H1 (cell line): ENCODE measurements at regions not wholly inside any gene's neighbourhood (a gene's known extent, or its start where the extent isn't known, plus 50 kb on each side); places are given as distances from the start of the nearest gene placed in this dataset.

Experiments used
- CTCF ChIA-PET: fragments of 300-600 bp; sonication (Branson Sonifier 250); formaldehyde crosslinking; loops from one replicate; lab custom pipeline; 2021; ENCODE audit not compliant: partially characterized antibody; lab: Charles Lee
- POLR2A ChIA-PET: fragments of 300-600 bp; sonication (Branson Sonifier 250); formaldehyde crosslinking; loops from one replicate; lab custom pipeline; 2021; ENCODE audit warnings: inconsistent platforms; ENCODE audit not compliant: partially characterized antibody; lab: Charles Lee
- DNase-seq, 2 experiments: peaks; one replicate each; pipeline versions ENCODE4 v3.0.0 to v3.0.0-alpha.2; 2010 to 2022; ENCODE audit warnings: low spot score in 2 of 2, low read depth in 1 of 2, mixed read lengths in 1 of 2
- FAIRE-seq: peaks from 2 replicates; lab custom pipeline; 2011; peaks lifted over from hg19 to GRCh38; lab: Jason Lieb, UNC
- H2AFZ ChIP-seq: 2 replicates; pipeline ENCODE4 v1.8.1; 2012; ENCODE audit warnings: low read length, inconsistent platforms
- H2AK5ac ChIP-seq: 2 replicates; pipeline ENCODE4 v1.6.1; 2013; ENCODE audit warnings: low read depth, low read length
- H2BK120ac ChIP-seq: replicated peaks from 2 replicates; pipeline ENCODE3; 2013; ENCODE audit warnings: low read depth, low read length, inconsistent platforms
- H2BK12ac ChIP-seq: 2 replicates; pipeline ENCODE4 v1.6.1; 2013; ENCODE audit warnings: low read depth, low read length
- H2BK15ac ChIP-seq: 2 replicates; pipeline ENCODE4 v1.6.1; 2013; ENCODE audit warnings: low read length
- H2BK20ac ChIP-seq: 2 replicates; pipeline ENCODE4 v1.6.1; 2013; ENCODE audit warnings: low read length
- H2BK5ac ChIP-seq: 2 replicates; pipeline ENCODE4 v1.6.1; 2013; ENCODE audit warnings: low read depth, low read length
- H3K14ac ChIP-seq: 2 replicates; pipeline ENCODE4 v1.6.1; 2013; ENCODE audit warnings: inconsistent platforms; ENCODE audit not compliant: insufficient read length
- H3K18ac ChIP-seq: 2 replicates; pipeline ENCODE4 v1.6.1; 2013; ENCODE audit warnings: low read length; ENCODE audit errors: extremely low read depth
- H3K23ac ChIP-seq: 2 replicates; pipeline ENCODE4 v1.6.1; 2013; ENCODE audit warnings: inconsistent platforms; ENCODE audit not compliant: insufficient read length
- H3K23me2 ChIP-seq: 2 replicates; pipeline ENCODE4 v1.6.1; 2013; ENCODE audit warnings: low read depth, low read length
- H3K27ac ChIP-seq: 2 replicates; pipeline ENCODE4 v1.6.1; 2011; ENCODE audit warnings: low read depth, low read length, inconsistent platforms
- H3K27me3 ChIP-seq, 4 experiments: replicated peaks in 1 of 4; 1 replicate in 1 of 4; 2 replicates in 3 of 4; pipeline versions ENCODE4 v1.6.1 to v1.8.1; 2011 to 2013; ENCODE audit warnings: low read length in 3 of 4, mild to moderate bottlenecking in 3 of 4, inconsistent platforms in 2 of 4, mixed read lengths in 2 of 4, moderate library complexity in 1 of 4; ENCODE audit not compliant: control insufficient read depth in 3 of 4, insufficient read depth in 3 of 4; ENCODE audit errors: extremely low read depth in 1 of 4
- H3K36me3 ChIP-seq, 4 experiments: 2 replicates each; pipeline versions ENCODE4 v1.6.1 to v1.8.1; 2011 to 2013; ENCODE audit warnings: mild to moderate bottlenecking in 4 of 4, low read length in 3 of 4, moderate library complexity in 2 of 4, control low read depth in 1 of 4, inconsistent platforms in 1 of 4; ENCODE audit not compliant: insufficient read depth in 4 of 4, control insufficient read depth in 2 of 4
- H3K4ac ChIP-seq: replicated peaks from 2 replicates; pipeline ENCODE3; 2013; ENCODE audit warnings: low read length, low read depth, mixed read lengths, inconsistent platforms; ENCODE audit not compliant: insufficient read length
- H3K4me1 ChIP-seq, 4 experiments: replicated peaks in 1 of 4; 1 replicate in 1 of 4; 2 replicates in 3 of 4; pipeline versions ENCODE4 v1.6.1 to v1.8.1; 2011 to 2013; ENCODE audit warnings: low read length in 3 of 4, inconsistent platforms in 2 of 4, mixed read lengths in 1 of 4; ENCODE audit not compliant: insufficient read depth in 4 of 4, control insufficient read depth in 3 of 4
- H3K4me2 ChIP-seq, 2 experiments: 2 replicates each; pipeline versions ENCODE4 v1.6.1 to v1.8.1; 2011 to 2013; ENCODE audit warnings: low read depth in 2 of 2, low read length in 2 of 2, control low read depth in 1 of 2, inconsistent platforms in 1 of 2, mild to moderate bottlenecking in 1 of 2; ENCODE audit not compliant: insufficient read depth in 1 of 2
- H3K4me3 ChIP-seq, 4 experiments: fragments of 200-600, 300-600 bp in 1 of 4; sonication (generic), shearing (Covaris generic), sonication (Bioruptor Twin) in 1 of 4; 2 replicates each; pipeline versions ENCODE4 v1.5.1 to v1.8.1; 2011 to 2016; ENCODE audit warnings: low read length in 4 of 4, low read depth in 3 of 4, control low read depth in 2 of 4, inconsistent platforms in 2 of 4, mild to moderate bottlenecking in 2 of 4, mixed read lengths in 1 of 4, moderate library complexity in 1 of 4; ENCODE audit not compliant: insufficient read depth in 2 of 4; ENCODE audit errors: extremely low read depth in 1 of 4
- H3K56ac ChIP-seq: replicated peaks from 2 replicates; pipeline ENCODE3; 2013; ENCODE audit warnings: low read depth, mild to moderate bottlenecking, mixed read lengths, low read length, inconsistent platforms; ENCODE audit not compliant: insufficient read length
- H3K79me1 ChIP-seq: 2 replicates; pipeline ENCODE4 v1.6.1; 2013; ENCODE audit warnings: low read depth, low read length, control low read depth
- H3K79me2 ChIP-seq, 2 experiments: 2 replicates each; pipeline versions ENCODE4 v1.6.1 to v1.8.1; 2012 to 2013; ENCODE audit warnings: low read length in 2 of 2, mild to moderate bottlenecking in 2 of 2, inconsistent platforms in 1 of 2; ENCODE audit not compliant: insufficient read depth in 2 of 2, control insufficient read depth in 1 of 2
- H3K9ac ChIP-seq, 4 experiments: replicated peaks in 1 of 4; 1 replicate in 1 of 4; 2 replicates in 3 of 4; pipeline versions ENCODE4 v1.6.1 to v1.8.1; 2011 to 2013; ENCODE audit warnings: low read depth in 3 of 4, low read length in 3 of 4, control low read depth in 2 of 4, mild to moderate bottlenecking in 2 of 4, moderate library complexity in 2 of 4, inconsistent platforms in 1 of 4; ENCODE audit errors: extremely low read depth in 1 of 4
- H3K9me3 ChIP-seq, 2 experiments: 2 replicates each; pipeline versions ENCODE4 v1.6.1 to v1.8.1; 2012 to 2013; ENCODE audit warnings: mild to moderate bottlenecking in 2 of 2, moderate library complexity in 2 of 2, control low read depth in 1 of 2, inconsistent platforms in 1 of 2, low read depth in 1 of 2, low read length in 1 of 2, mixed read lengths in 1 of 2; ENCODE audit not compliant: insufficient read depth in 2 of 2
- H4K20me1 ChIP-seq, 2 experiments: replicated peaks in 1 of 2; 2 replicates each; pipeline versions ENCODE3 to v1.8.1; 2011 to 2013; ENCODE audit warnings: inconsistent platforms in 2 of 2, low read length in 2 of 2, mild to moderate bottlenecking in 1 of 2; ENCODE audit not compliant: insufficient read depth in 2 of 2, control insufficient read depth in 1 of 2
- H4K5ac ChIP-seq: 2 replicates; pipeline ENCODE4 v1.6.1; 2013; ENCODE audit warnings: low read length, low read depth, mixed read lengths, inconsistent platforms; ENCODE audit not compliant: insufficient read length
- H4K8ac ChIP-seq: 2 replicates; pipeline ENCODE4 v1.8.0; 2013; ENCODE audit warnings: mild to moderate bottlenecking, moderate library complexity, low read length, inconsistent platforms; ENCODE audit not compliant: insufficient read depth; ENCODE audit errors: extremely low read depth
- H4K91ac ChIP-seq: replicated peaks from 2 replicates; pipeline ENCODE3; 2013; ENCODE audit warnings: low read length, mixed read lengths, inconsistent platforms; ENCODE audit not compliant: insufficient read length
- BRCA1 ChIP-seq: IDR thresholded peaks from 2 replicates; pipeline ENCODE4 v1.6.1; 2012; ENCODE audit warnings: low read depth, low read length, improper control_type of control experiment
- CHD2 ChIP-seq: IDR thresholded peaks from 2 replicates; pipeline ENCODE4 v1.6.1; 2012; ENCODE audit warnings: low read length, improper control_type of control experiment
- CTCF ChIP-seq, 3 experiments: IDR thresholded peaks; 1 replicate in 2 of 3; 2 replicates in 1 of 3; pipeline versions ENCODE4 v1.5.1 to v1.6.1; 2011; ENCODE audit warnings: low read length in 3 of 3, mild to moderate bottlenecking in 3 of 3, inconsistent platforms in 2 of 3, low read depth in 1 of 3, moderate library complexity in 1 of 3; ENCODE audit not compliant: insufficient read depth in 1 of 3; ENCODE audit errors: control extremely low read depth in 1 of 3
- E2F6 ChIP-seq: IDR thresholded peaks from 2 replicates; pipeline ENCODE4 v1.6.1; 2012; ENCODE audit warnings: inconsistent platforms
- GTF2F1 ChIP-seq: IDR thresholded peaks from 2 replicates; pipeline ENCODE4 v1.6.1; 2012; ENCODE audit warnings: low read depth, low read length, improper control_type of control experiment, borderline replicate concordance
- KDM5A ChIP-seq: fragments of 200-600 bp; IDR thresholded peaks from 2 replicates; pipeline ENCODE4 v1.7.1; 2012; ENCODE audit warnings: mild to moderate bottlenecking, low read length, inconsistent platforms, mixed read lengths
- NRF1 ChIP-seq: IDR thresholded peaks from 2 replicates; pipeline ENCODE4 v1.6.1; 2011; ENCODE audit warnings: mild to moderate bottlenecking, low read depth, low read length, improper control_type of control experiment
- RFX5 ChIP-seq: IDR thresholded peaks from 2 replicates; pipeline ENCODE4 v1.6.1; 2011; ENCODE audit warnings: low read depth, low read length, improper control_type of control experiment, borderline replicate concordance
- RNF2 ChIP-seq: fragments of 200-900, 300-1000 bp; sonication (generic); IDR thresholded peaks from 2 replicates; pipeline ENCODE4 v1.7.1; 2016; ENCODE audit warnings: borderline replicate concordance, low read depth, mild to moderate bottlenecking, antibody characterized with exemption, low read length; ENCODE audit not compliant: poor library complexity, severe bottlenecking; ENCODE audit errors: missing control alignments
- SAP30 ChIP-seq: fragments of 300-600 bp; sonication (generic); IDR thresholded peaks from 2 replicates; pipeline ENCODE4 v1.7.1; 2012; ENCODE audit warnings: low read length, moderate library complexity, mild to moderate bottlenecking, inconsistent platforms; ENCODE audit not compliant: insufficient read depth, insufficient replicate concordance
- SUZ12 ChIP-seq: fragments of 200-600 bp; sonication (generic); IDR thresholded peaks from 2 replicates; pipeline ENCODE4 v1.6.1; 2012; ENCODE audit warnings: mild to moderate bottlenecking, inconsistent platforms, low read length, moderate library complexity, mixed read lengths
- WGBS, 2 experiments: shearing (Covaris generic) in 1 of 2; methylation state at CpG; one replicate each; pipeline versions ENCODE4 v1.1.6 to v1.1.7; 2013 to 2015; ENCODE audit warnings: low lambda C conversion rate in 2 of 2, mixed read lengths in 2 of 2, inconsistent platforms in 1 of 2, low coverage in 1 of 2, missing lambda C conversion rate in 1 of 2; ENCODE audit not compliant: insufficient replicate concordance in 2 of 2, insufficient coverage in 1 of 2, insufficient read length in 1 of 2; ENCODE audit errors: extremely low coverage in 1 of 2, missing lambda C conversion rate in 1 of 2; 5-methylcytosine and 5-hydroxymethylcytosine counted together

GRCh38 chr16:27689711-27690110 lies 139.8 kb downstream of the KATNIP start:
- Histone ChIP-seq H3K4me1 (no peaks in the 10 kb centered on the region), H3K9ac (no peak overlapping the region), H3K36me3 (no peaks in the 10 kb centered on the region), H3K27ac (no peak overlapping the region), H3K9me3 (no peaks in the 10 kb centered on the region), H2BK20ac (no peak overlapping the region), H3K79me2 (no peaks in the 10 kb centered on the region), H2AK5ac (no peak overlapping the region), H3K23ac (no peak overlapping the region), H4K5ac (no peak overlapping the region), H3K18ac (no peak overlapping the region), H3K4me2 (no peak overlapping the region), H4K91ac (no peak overlapping the region), H2BK12ac (no peak overlapping the region), H2AFZ (no peak overlapping the region), H2BK120ac (no peak overlapping the region), H3K79me1 (no peaks in the 10 kb centered on the region), H3K56ac (no peak overlapping the region), H4K20me1 (peaks cover 0 to 1% of the 10 kb centered on the region in 2 experiments), H3K23me2 (no peaks in the 10 kb centered on the region), H2BK5ac (no peak overlapping the region), H4K8ac (no peak overlapping the region; the same call in 1 of the 2 replicates), H3K4me3 (no peak overlapping the region), H3K4ac (no peak overlapping the region), H2BK15ac (no peak overlapping the region), H3K14ac (no peak overlapping the region), H3K27me3 (no peaks in the 10 kb centered on the region)
- DNase-seq (no peak), FAIRE-seq (no peak)
- ChIA-PET CTCF (interaction anchor here (0.6 to 5.1 kb wide), 27 partner anchors 8 to 227 kb away, joined by 3 to 28 read pairs (median 5); no protein-coding TSS in a partner anchor), POLR2A (no interaction called here)
- WGBS, 2 experiments = 93% methylated on average over 5 of the region's 5 CpGs; no CpG with 5 or more reads in 1 of the 2 experiments
- TF ChIP-seq NRF1 (no peak), CHD2 (no peak), BRCA1 (no peak), GTF2F1 (no peak), RFX5 (no peak), E2F6 (no peak), SUZ12 (no peak), CTCF (IDR thresholded peaks at IDR 0.05; ENCODE audit: control extremely low read depth in 1 of 3, insufficient read depth in 1 of 3, low read depth in 1 of 3, low read length in 3 of 3) (no peak), RNF2 (no peak), SAP30 (no peak), KDM5A (no peak)
